Left hindlimb (tissue), 1 donor: ENCODE measurements at regions not wholly inside any gene's neighbourhood (a gene's known extent, or its start where the extent isn't known, plus 50 kb on each side); places are given as distances from the start of the nearest gene placed in this dataset.
"Not testable (repeated sequence)": the region's sequence is repeated elsewhere in the genome, so short reads cannot be mapped to it uniquely, and the experiment has no call there.

Experiments
- DNase-seq: peaks from one replicate; pipeline ENCODE4 v3.0.0-alpha.2; 2018

GRCh38 chr2:167336213-167336612, 447.9 kb downstream of the XIRP2 start:
- DNase-seq = no peak

DNA sequence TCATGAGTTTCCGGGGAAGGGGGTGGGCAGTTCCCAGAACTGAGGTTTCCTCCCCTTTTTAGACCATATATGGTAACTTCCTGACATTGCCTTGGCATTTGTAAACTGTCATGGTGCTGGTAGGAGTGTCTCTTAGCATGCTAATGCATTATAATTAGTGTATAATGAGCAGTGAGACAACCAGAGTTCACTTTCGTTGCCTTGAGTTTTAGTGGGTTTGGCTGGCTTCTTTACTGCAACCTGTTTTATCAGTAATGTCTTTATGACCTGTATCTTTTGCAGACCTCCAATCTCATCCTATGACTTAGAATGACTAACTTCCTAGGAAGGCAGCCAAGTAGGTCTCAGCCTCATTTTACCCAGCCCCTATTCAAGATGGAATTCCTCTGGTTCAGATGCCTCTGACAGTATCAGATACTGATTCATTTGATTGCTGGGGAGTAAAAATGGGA, 447.3 kb downstream of the XIRP2 start:
- DNase-seq = no peak

- no peak for DNase-seq
Observed at GRCh38 chr2:167334146-167334742, 446.0 kb downstream of the XIRP2 start.

- DNase-seq = no peak
Observed at GRCh38 chr2:167333245-167333644, 445.0 kb downstream of the XIRP2 start.

DNA sequence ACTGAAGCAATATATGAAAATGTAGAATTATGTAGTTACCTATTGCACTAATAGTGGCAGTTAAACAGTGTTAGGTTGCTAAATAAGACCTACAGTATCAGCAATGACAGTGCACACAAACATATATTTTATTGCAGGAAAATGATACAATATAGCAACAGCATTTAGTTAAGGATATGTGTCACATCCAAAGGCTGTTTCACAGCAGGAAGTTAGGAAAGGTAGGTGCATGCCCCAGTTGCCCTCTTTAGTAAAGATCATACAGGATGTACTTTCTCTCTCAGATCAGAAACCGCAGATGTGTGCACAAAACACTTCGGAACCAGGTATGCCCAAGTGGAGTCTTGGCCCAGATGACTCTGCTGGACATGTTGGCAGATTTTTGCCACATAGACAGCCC, 444.1 kb downstream of the XIRP2 start:
- no peak for DNase-seq

DNA sequence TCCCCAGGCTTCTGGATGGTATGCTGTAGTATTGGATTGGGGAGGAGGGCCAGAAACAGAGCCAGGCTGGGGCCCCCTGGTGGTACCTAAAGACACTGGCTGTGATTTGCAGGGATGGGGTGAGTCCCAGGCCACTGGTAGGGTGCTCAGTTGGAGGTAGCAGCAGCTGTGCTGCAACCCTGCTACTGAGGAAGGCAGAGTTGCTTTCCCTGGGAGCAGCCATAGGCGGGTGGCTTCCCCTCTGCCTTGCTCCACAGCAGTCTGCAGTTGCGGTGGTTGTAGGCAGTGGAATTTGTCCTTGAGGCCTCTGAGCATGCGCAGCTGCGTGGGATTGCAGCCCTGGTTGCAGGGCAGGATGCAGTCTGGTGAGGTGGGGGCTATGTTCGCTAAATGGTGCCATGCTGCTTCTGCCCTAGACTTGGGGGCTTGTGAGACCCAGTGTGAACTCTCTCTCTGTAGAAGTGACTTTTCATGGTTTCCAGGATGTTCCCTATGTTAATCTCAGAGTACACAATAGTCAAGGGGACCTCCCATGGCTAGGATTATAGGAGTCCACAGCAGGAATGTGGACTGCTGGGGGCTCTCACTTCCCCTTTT, 443.5 kb downstream of the XIRP2 start:
- no peak for DNase-seq

- DNase-seq = not testable (repeated sequence)
Observed at GRCh38 chr2:167328808-167329207, 440.5 kb downstream of the XIRP2 start.

GRCh38 chr2:167322795-167323194, 434.5 kb downstream of the XIRP2 start:
- no peak for DNase-seq

- DNase-seq = no peak
Observed at GRCh38 chr2:167318581-167318980, 430.3 kb downstream of the XIRP2 start.

- no peak for DNase-seq
Observed at GRCh38 chr2:167310442-167310841, 422.2 kb downstream of the XIRP2 start.
